Lung (tissue), 11 donors: ENCODE measurements at regions not wholly inside any gene's neighbourhood (a gene's known extent, or its start where the extent isn't known, plus 50 kb on each side); places are given as distances from the start of the nearest gene placed in this dataset.
A peak's percentile ranks its signal among the peaks of the same experiment; 100 is the strongest.

ENCODE experiments used
- ATAC-seq: fragments of 200-7000 bp; cut with Tn5 transposase; one replicate; pipeline ENCODE4 v1.9.1; 2020; ENCODE audit warnings: moderate number of reproducible peaks; ENCODE audit not compliant: insufficient read depth, low FRiP score
- DNase-seq, 3 donors: peaks; one replicate each; pipeline ENCODE4 v3.0.0-alpha.2; 2013 to 2017
- H3K27ac ChIP-seq, 2 donors: one replicate each; pipeline ENCODE4 v1.5.1; 2013; ENCODE audit warnings: mild to moderate bottlenecking in 2 of 2, moderate library complexity in 2 of 2, control low read depth in 1 of 2, inconsistent platforms in 1 of 2, low read depth in 1 of 2, low read length in 1 of 2
- H3K27me3 ChIP-seq, 3 donors: one replicate each; pipeline ENCODE4 v1.5.1; 2013; ENCODE audit warnings: low read length in 2 of 3; ENCODE audit not compliant: control insufficient read depth in 3 of 3, insufficient read depth in 3 of 3
- H3K36me3 ChIP-seq, 4 donors: one replicate each; pipeline ENCODE4 v1.5.1; 2013; ENCODE audit warnings: low read length in 4 of 4, mild to moderate bottlenecking in 1 of 4, moderate library complexity in 1 of 4; ENCODE audit not compliant: control insufficient read depth in 4 of 4, insufficient read depth in 4 of 4
- H3K4me1 ChIP-seq, 5 donors: one replicate each; pipeline ENCODE4 v1.5.1; 2013; ENCODE audit warnings: low read length in 5 of 5, mild to moderate bottlenecking in 2 of 5, moderate library complexity in 1 of 5; ENCODE audit not compliant: control insufficient read depth in 5 of 5, insufficient read depth in 5 of 5
- H3K4me3 ChIP-seq: one replicate; pipeline ENCODE4 v1.5.1; 2013; ENCODE audit warnings: mild to moderate bottlenecking, control low read depth, moderate library complexity
- H3K9ac ChIP-seq, 2 donors: one replicate each; pipeline ENCODE4 v1.5.1; 2013; ENCODE audit warnings: low read length in 2 of 2, control low read depth in 1 of 2; ENCODE audit not compliant: insufficient read depth in 1 of 2
- H3K9me3 ChIP-seq, 4 donors: one replicate each; pipeline ENCODE4 v1.5.1; 2013; ENCODE audit warnings: low read length in 3 of 4, mild to moderate bottlenecking in 1 of 4, moderate library complexity in 1 of 4; ENCODE audit not compliant: control insufficient read depth in 4 of 4, insufficient read depth in 3 of 4
- WGBS, 2 donors: extraction: QIAGEN DNeasy Blood & Tissue Kit; methylation state at CpG; one replicate each; pipeline ENCODE4 v1.1.7; 2013; 5-methylcytosine and 5-hydroxymethylcytosine counted together
- TF ChIP-seq, protein P1 (sequence below): IDR thresholded peaks from 2 replicates; pipeline ENCODE4 v1.5.1; 2012; ENCODE audit warnings: mild to moderate bottlenecking; ENCODE audit errors: control extremely low read depth, extremely low read depth
- donor health status: control.
- donor health status: control.
- donor health status: Bipolar disorder and iron deficiency.
- donor health status: healthy.
- donor health status: DM: yes; HTN: yes; CAD: no.

DNA sequence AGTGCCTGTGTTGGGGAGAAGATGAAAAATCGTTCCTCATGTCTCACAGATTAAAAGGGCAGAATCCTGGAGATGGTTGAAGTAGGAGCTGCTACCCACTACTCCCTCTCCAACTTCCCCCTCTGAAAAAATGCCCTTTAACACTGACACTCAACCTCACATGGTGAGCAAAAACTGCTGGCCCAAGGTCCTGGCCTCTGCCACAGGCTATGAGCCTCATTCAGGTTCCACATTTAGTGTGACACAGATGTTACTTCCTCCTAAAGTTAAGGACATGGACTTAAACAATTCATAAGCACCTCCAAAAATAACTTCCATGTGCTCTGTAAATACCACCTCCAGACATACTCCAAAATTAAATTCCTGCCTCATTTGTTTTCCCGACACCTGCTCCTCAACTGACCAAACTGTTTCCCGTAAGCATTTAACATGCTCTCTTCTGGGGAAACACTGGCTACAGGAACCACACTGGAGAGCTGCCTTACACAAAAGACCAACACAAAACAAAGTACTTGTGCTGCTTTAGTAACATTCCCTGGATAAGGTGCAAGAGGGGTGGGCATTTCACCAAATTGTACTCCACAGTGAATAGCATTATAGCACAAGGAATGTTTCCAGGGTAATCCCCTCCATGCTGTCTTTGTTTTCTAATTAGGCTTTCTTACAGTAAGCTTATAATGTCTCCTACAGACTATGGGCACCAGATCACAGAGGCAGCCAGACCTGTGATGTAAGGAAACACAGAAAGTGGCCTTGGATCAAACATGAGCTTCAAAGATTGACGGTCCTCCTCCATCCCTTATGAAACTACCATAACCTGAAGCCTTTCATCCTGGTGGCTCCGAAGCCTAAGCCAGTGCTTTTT, 57.0 kb downstream of the PHLDA1 start:
- Histone ChIP-seq H3K9me3 (no peaks in the 10 kb centered on the region), H3K27ac (peak overlapping the region; percentile 41 to 52), H3K27me3 (no peaks in the 10 kb centered on the region), H3K4me3 (no peak overlapping the region), H3K36me3 (no peaks in the 10 kb centered on the region), H3K9ac (no peak overlapping the region), H3K4me1 (peaks cover 0 to 13% (median 8%) of the 10 kb centered on the region in 5 donors)
- TF ChIP-seq, protein P1, sequence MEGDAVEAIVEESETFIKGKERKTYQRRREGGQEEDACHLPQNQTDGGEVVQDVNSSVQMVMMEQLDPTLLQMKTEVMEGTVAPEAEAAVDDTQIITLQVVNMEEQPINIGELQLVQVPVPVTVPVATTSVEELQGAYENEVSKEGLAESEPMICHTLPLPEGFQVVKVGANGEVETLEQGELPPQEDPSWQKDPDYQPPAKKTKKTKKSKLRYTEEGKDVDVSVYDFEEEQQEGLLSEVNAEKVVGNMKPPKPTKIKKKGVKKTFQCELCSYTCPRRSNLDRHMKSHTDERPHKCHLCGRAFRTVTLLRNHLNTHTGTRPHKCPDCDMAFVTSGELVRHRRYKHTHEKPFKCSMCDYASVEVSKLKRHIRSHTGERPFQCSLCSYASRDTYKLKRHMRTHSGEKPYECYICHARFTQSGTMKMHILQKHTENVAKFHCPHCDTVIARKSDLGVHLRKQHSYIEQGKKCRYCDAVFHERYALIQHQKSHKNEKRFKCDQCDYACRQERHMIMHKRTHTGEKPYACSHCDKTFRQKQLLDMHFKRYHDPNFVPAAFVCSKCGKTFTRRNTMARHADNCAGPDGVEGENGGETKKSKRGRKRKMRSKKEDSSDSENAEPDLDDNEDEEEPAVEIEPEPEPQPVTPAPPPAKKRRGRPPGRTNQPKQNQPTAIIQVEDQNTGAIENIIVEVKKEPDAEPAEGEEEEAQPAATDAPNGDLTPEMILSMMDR, result no peak
- ATAC-seq (peak; percentile 24), DNase-seq (peak in 1 of 3 donors; percentile 33)
- WGBS, 2 donors, result 54 to 91% methylated on average over 5 of the region's 5 CpGs

DNA sequence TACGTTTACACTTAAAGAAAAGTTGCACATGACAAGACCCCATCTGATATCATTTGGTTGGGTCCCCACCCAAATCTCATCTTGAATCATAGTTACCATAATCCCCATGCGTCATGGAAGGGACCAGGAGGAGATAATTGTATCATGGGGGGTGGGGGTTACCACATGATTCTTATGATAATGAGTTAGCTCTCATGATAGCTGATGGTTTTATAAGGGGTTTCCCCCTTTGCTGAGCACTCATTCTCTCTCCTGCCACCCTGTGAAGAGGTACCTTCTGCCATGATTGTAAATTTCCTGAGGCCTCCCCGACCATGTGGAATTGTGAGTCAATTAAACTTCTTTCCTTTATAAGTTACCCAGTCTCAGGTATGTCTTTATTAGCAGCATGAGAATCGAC, 60.3 kb downstream of the PHLDA1 start:
- no peaks in the 10 kb centered on the region for H3K9me3 ChIP-seq
- peaks cover 0 to 9% (median 5%) of the 10 kb centered on the region in 5 donors for H3K4me1 ChIP-seq
- TF ChIP-seq, protein P1, result no peak
- H3K4me3 ChIP-seq, result no peak overlapping the region
- no peaks in the 10 kb centered on the region for H3K36me3 ChIP-seq
- no peak overlapping the region for H3K9ac ChIP-seq
- no peak for ATAC-seq
- 96% methylated on average over 4 of the region's 4 CpGs for WGBS, 2 donors
- no peaks in the 10 kb centered on the region for H3K27me3 ChIP-seq
- no peak for DNase-seq
- no peak overlapping the region for H3K27ac ChIP-seq

DNA sequence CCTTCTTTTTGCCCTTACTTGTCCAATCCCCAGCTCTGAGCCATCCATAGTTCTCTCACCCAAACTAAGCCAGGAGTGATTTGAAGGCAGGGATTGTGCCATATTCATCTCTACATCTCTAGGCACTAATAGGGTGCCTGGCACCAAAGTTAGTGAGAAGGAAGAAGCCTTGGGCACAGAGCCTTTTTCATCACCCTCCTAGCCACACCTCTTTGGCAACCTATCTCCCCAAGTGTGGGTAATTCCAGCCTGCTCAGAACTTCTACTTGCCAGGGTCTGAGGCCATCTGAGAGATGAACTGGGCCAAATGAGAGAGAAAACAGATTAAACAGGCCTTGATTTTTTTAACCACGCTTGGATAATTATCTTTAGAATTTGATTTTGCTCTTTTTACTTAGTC, 61.3 kb downstream of the PHLDA1 start:
- no peak overlapping the region for H3K27ac ChIP-seq
- WGBS, 2 donors, result 95 to 97% methylated on average over 1 of the region's 1 CpG

More for the DNA sequence above, 61.3 kb downstream of the PHLDA1 start:
- no peak for ATAC-seq
- TF ChIP-seq, protein P1, result no peak
- H3K36me3 ChIP-seq, result no peaks in the 10 kb centered on the region
- H3K4me1 ChIP-seq, result peaks cover 0 to 9% (median 5%) of the 10 kb centered on the region in 5 donors
- H3K27me3 ChIP-seq, result no peaks in the 10 kb centered on the region
- no peak overlapping the region for H3K4me3 ChIP-seq
- no peak overlapping the region for H3K9ac ChIP-seq
- no peak for DNase-seq
- no peaks in the 10 kb centered on the region for H3K9me3 ChIP-seq
